GM12891 (cell line): ENCODE measurements at regions not wholly inside any gene's neighbourhood (a gene's known extent, or its start where the extent isn't known, plus 50 kb on each side); places are given as distances from the start of the nearest gene placed in this dataset.

ENCODE experiments used
- PAX5 ChIP-seq: IDR thresholded peaks from 2 replicates; pipeline ENCODE4 v1.6.1; 2011; ENCODE audit warnings: low read length, moderate library complexity, mild to moderate bottlenecking; ENCODE audit not compliant: insufficient read depth, severe bottlenecking
- POLR2A ChIP-seq: IDR thresholded peaks from 2 replicates; pipeline ENCODE4 v1.6.1; 2011; ENCODE audit warnings: low read depth, low read length, control low read depth
- POLR2AphosphoS5 ChIP-seq: IDR thresholded peaks from 2 replicates; pipeline ENCODE4 v1.6.1; 2011; ENCODE audit warnings: low read depth, low read length, control low read depth
- POU2F2 ChIP-seq: IDR thresholded peaks from 2 replicates; pipeline ENCODE4 v1.6.1; 2011; ENCODE audit warnings: low read depth, mild to moderate bottlenecking, control low read depth, low read length, moderate library complexity

DNA sequence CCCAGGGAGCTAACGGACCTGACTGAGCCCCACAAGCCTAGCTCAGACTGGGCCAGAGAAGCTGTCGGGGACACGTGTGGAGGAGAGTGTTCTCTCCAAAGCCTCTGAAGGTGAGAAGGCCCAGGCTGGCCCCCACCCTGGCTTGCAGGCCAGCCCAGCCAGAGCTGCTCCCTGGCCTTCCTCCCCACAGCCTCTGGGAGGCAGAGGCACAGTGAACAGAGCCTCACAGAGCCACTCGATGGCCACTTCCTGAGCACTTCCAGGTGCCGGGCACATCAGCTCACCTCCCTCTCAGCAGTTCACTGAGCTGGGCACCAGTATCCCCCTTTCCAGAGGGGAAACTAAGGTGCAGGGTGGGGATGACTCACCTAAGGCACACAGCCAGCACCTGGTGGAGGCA, 109.4 kb upstream of the LINGO1 start:
- no peak for TF ChIP-seq POLR2AphosphoS5
- TF ChIP-seq POLR2A: no peak
- no peak for TF ChIP-seq POU2F2
- no peak for TF ChIP-seq PAX5
